Prostate gland (tissue), 2 donors: ENCODE measurements at regions not wholly inside any gene's neighbourhood (a gene's known extent, or its start where the extent isn't known, plus 50 kb on each side); places are given as distances from the start of the nearest gene placed in this dataset.
A peak's percentile ranks its signal among the peaks of the same experiment; 100 is the strongest.

Experiments
- DNase-seq: peaks from one replicate; pipeline ENCODE4 v3.0.0-alpha.2; 2019; ENCODE audit warnings: low spot score
- H3K27ac ChIP-seq, 2 donors: fragments of 200-600 bp; sonication (generic); 2 replicates each; pipeline ENCODE4 v1.5.1; 2017 to 2019
- H3K27me3 ChIP-seq: fragments of 200-600 bp; sonication (generic); replicated peaks from 2 replicates; pipeline ENCODE4 v1.5.1; 2019; ENCODE audit not compliant: insufficient read depth
- H3K36me3 ChIP-seq, 2 donors: fragments of 200-600 bp; sonication (generic); 1 replicate in 1 of 2; 2 replicates in 1 of 2; pipeline versions ENCODE4 v1.5.1 to v1.8.1; 2017 to 2019
- H3K4me1 ChIP-seq: fragments of 200-600 bp; sonication (generic); replicated peaks from 2 replicates; pipeline ENCODE4 v1.5.1; 2019
- H3K4me3 ChIP-seq, 2 donors: fragments of 200-600 bp; sonication (generic); 2 replicates each; pipeline ENCODE4 v1.5.1; 2017 to 2019
- H3K9me3 ChIP-seq: fragments of 200-600 bp; sonication (generic); 2 replicates; pipeline ENCODE4 v1.5.1; 2017
- CTCF ChIP-seq, 4 experiments: fragments of 200-600 bp in 2 of 4; fragments of 450-650 bp in 2 of 4; sonication (generic) in 2 of 4; IDR thresholded peaks; 1 replicate in 3 of 4; 2 replicates in 1 of 4; pipeline ENCODE4 v1.5.1; 2016 to 2019; ENCODE audit warnings: antibody characterized with exemption in 4 of 4, mild to moderate bottlenecking in 2 of 4, moderate library complexity in 2 of 4
- POLR2A ChIP-seq: fragments of 450-650 bp; IDR thresholded peaks from one replicate; pipeline ENCODE4 v1.6.1; 2016; ENCODE audit warnings: antibody characterized with exemption, mild to moderate bottlenecking
- POLR2AphosphoS5 ChIP-seq: sonication (generic); formaldehyde crosslinking; IDR thresholded peaks from one replicate; pipeline ENCODE4 v1.6.1; 2017; ENCODE audit warnings: antibody characterized with exemption
- WGBS: methylation state at CpG from one replicate; pipeline ENCODE4 v1.1.5; 2018; 5-methylcytosine and 5-hydroxymethylcytosine counted together
- intact Hi-C: fragments of 100-400 bp; cut with DNase I; formaldehyde crosslinking; loops from one replicate; pipeline ENCODE4 v1.14.2; 2022

DNA sequence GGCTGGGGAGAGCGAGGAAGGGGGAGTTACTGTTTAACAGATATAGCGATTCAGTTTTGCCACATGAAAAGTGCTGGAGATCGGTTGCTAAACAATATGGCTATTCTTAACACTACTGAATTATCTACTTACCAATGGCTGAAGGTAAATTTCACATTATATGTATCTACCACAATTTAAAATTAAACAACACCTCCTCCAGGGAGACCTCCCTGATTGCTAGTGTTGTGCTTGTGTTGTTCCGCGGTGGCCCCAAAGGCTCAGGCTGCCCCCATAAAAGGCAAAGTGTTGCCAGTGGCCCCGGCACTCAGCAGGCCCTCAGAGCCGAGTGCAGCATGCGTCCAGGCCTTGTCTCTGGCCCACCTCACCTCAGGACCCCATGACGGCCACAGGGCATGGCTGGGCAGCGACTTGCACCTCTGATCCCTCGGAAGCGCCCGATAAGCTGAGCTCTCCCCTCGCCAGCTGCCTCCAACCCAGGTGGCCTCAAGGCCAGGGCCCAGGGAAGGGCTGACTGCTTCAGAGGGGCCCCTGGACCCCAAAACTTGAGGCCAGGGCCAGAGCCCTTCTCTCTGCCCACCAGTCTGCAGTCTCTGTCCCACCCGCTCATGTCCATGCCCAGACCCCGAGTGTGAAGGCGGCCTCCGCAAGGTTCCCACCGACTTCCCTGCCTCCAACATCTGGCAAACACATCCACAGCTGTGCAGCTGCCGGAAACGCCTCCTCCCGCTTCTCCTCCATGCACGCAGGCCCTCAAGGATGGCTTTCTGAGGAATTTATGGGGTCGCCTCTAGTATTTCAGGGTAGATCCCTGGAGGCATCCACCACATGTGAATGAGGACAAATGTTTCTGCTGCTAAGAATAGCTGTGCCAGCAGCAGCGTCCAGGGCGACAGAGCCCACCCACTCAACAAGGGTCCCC lies 60.0 kb downstream of the NCOR2 start:
- Histone ChIP-seq H3K4me3 (no peak overlapping the region), H3K27ac (peak overlapping the region; percentile 85 to 86), H3K9me3 (no peaks in the 10 kb centered on the region), H3K4me1 (peaks cover 59% of the 10 kb centered on the region), H3K36me3 (no peaks in the 10 kb centered on the region), H3K27me3 (no peaks in the 10 kb centered on the region)
- TF ChIP-seq CTCF (IDR thresholded peaks at IDR 0.05) = no peak
- no peak for TF ChIP-seq POLR2AphosphoS5
- TF ChIP-seq POLR2A = no peak
- no peak for DNase-seq
- WGBS = 59% methylated on average over 26 of the region's 26 CpGs
- intact Hi-C loops = loop anchor here (5.0 kb wide), 1 partner anchor 125 kb away; no protein-coding TSS in a partner anchor

DNA sequence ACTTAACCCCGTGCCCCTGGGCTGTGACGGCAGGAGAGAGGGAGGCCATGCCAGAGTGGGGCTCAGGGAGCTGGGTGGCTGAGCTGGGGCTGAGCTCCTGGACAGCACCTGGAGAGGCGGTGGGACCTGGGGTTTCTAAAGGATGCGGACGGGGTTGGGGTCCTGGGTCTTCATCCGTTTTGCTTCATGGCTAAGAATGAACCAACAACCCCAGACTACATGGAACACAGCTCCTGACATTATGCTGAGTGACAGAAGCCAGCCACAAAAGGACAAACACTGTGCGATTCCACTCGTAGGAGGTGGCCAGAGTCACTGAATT lies 60.6 kb downstream of the NCOR2 start:
- no peaks in the 10 kb centered on the region for H3K9me3 ChIP-seq
- no peak overlapping the region for H3K4me3 ChIP-seq
- intact Hi-C loops = loop anchor here (5.0 kb wide), 1 partner anchor 124 kb away; no protein-coding TSS in a partner anchor

DNA sequence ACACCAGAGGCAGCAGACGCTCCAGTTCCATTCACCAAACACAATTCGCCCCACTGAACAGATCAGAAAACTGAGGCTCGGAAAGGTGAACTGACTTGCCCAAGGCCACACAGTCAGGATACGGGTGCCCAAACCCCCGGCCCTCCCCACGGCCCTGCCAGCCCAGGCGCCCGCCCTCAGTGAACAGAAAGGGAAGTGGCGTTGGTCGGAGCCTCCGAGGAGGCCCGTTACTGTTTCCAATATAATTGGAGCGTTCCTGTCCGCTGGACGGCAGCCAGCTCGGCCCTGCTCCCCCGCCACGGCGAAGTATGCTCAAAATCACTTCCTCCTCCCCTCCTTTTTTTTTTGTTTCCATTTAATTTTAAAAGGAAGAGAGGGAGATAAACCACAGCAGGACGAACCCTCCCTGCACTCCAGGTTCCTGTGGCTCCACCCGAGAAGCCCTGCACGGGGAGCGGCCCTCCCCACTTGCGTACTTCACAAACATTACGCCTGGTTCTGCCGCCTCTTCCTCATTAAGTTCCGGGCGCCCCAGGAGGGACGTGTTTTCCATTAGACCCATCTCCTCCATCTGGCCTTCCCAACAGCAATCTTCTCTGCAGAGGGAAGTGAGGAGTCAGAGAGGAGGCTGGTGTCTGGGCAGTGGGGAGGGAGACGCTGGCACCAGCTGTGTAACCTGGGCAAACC lies 61.1 kb downstream of the NCOR2 start:
- DNase-seq = peak; percentile 73
- Histone ChIP-seq H3K4me1 (peaks cover 54% of the 10 kb centered on the region), H3K4me3 (no peak overlapping the region), H3K9me3 (no peaks in the 10 kb centered on the region), H3K27ac (peak overlapping the region; percentile 85 to 86), H3K27me3 (no peaks in the 10 kb centered on the region), H3K36me3 (no peaks in the 10 kb centered on the region)
- intact Hi-C loops = loop anchor here (5.0 kb wide), 1 partner anchor 124 kb away; no protein-coding TSS in a partner anchor
- WGBS = 7% methylated on average over 30 of the region's 30 CpGs
- peak; percentile 80 for TF ChIP-seq POLR2AphosphoS5
- no peak for TF ChIP-seq CTCF (IDR thresholded peaks at IDR 0.05)
- TF ChIP-seq POLR2A = peak; percentile 51

More for the DNA sequence above, 60.6 kb downstream of the NCOR2 start:
- Histone ChIP-seq H3K27me3 (no peaks in the 10 kb centered on the region), H3K4me1 (peaks cover 54% of the 10 kb centered on the region), H3K27ac (peak overlapping the region; percentile 85 to 86), H3K36me3 (no peaks in the 10 kb centered on the region)
- no peak for DNase-seq
- WGBS = 50% methylated on average over 8 of the region's 8 CpGs
- TF ChIP-seq POLR2AphosphoS5 (no peak), CTCF (IDR thresholded peaks at IDR 0.05) (no peak), POLR2A (no peak)

DNA sequence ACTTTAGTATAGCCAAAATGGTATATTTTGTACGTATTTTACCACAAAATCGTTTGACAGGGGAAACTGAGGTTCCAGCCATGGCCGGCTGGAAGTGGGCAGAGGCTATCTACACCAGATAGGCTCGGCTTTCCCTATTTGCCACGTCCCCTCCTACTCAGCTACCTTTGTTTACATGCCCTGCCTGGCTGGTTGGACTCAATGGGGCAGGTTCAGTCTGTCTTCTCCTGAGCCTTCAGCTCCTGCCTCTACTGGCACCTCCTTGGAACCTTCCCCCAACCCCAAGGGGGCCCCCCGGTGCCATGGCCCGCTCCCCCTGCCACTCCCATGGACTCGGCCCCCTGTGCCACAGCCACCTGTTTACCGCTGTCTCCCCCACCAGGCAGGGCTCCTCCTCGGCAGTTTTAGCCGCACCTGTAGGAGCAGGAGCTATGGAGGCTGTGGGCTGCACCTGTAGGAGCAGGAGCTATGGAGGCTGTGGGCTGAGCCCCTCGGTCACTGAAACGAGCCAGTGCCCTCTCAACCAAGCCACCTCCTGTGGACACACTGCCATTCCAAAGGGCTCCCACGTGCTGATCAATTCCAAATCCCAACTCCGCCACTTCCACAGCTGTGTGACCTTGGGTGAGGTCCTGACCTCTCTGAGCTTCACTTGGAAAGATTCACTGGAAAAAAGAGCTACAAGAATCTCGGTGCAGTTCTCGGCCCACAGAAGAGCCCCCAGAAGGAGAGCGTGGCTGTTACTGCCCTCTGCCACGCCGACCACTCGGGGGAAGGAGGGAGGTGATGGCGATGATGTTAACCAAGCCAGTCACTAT lies 62.2 kb downstream of the NCOR2 start:
- 66% methylated on average over 22 of the region's 22 CpGs for whole genome bisulfite sequencing
- H3K27ac ChIP-seq = peak overlapping the region; percentile 85 to 86
- peaks cover 45% of the 10 kb centered on the region for H3K4me1 ChIP-seq

More for the DNA sequence above, 62.2 kb downstream of the NCOR2 start:
- TF ChIP-seq POLR2A (no peak), POLR2AphosphoS5 (no peak), CTCF (IDR thresholded peaks at IDR 0.05) (no peak)
- no peak overlapping the region for H3K4me3 ChIP-seq
- no peaks in the 10 kb centered on the region for H3K27me3 ChIP-seq
- H3K36me3 ChIP-seq = no peaks in the 10 kb centered on the region
- intact Hi-C loops = loop anchor here (5.0 kb wide), 1 partner anchor 123 kb away; no protein-coding TSS in a partner anchor
- no peaks in the 10 kb centered on the region for H3K9me3 ChIP-seq
- no peak for DNase-seq
